IPS-18c (cell line): ENCODE measurements at regions not wholly inside any gene's neighbourhood (a gene's known extent, or its start where the extent isn't known, plus 50 kb on each side); places are given as distances from the start of the nearest gene placed in this dataset.
A peak's percentile ranks its signal among the peaks of the same experiment; 100 is the strongest.

ENCODE experiments used
- H3K4me3 ChIP-seq: 2 replicates; pipeline ENCODE4 v1.7.0; 2013; ENCODE audit warnings: low read depth, mild to moderate bottlenecking, low read length, moderate library complexity; ENCODE audit not compliant: insufficient read depth
- H3K9me3 ChIP-seq: one replicate; pipeline ENCODE4 v1.6.1; 2013; ENCODE audit warnings: mild to moderate bottlenecking, low read length, moderate library complexity; ENCODE audit not compliant: control insufficient read depth, insufficient read depth

DNA sequence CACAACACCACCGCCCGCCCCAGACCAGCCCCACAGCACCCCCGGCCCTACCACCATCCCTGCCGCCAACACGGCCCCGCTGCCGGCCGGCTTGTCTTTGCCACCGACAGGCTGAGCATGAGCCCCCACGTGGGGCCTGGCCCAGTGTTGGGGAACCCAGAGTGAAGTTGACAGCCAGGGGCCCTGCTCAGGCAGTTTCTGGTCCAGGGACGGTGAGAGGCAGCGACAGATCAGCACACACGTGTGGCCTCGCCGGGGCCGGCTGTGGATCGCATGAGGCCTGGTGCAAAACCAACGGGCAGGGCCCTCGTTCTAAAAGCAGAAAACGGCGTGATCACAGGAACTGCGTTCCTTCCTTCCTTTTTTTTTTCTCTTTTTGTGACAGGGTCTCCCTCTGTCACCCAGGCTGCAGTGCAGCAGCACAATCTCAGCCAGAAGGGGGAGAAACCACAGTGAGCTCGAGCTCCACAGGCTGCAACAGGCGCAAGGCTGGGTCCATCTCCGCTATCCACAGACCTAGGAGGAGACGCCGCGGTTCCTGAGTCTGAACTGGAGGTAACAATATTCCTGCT, 50.5 kb upstream of the FBRSL1 start:
- Histone ChIP-seq H3K9me3 (peaks cover 6% of the 10 kb centered on the region), H3K4me3 (no peak overlapping the region)

DNA sequence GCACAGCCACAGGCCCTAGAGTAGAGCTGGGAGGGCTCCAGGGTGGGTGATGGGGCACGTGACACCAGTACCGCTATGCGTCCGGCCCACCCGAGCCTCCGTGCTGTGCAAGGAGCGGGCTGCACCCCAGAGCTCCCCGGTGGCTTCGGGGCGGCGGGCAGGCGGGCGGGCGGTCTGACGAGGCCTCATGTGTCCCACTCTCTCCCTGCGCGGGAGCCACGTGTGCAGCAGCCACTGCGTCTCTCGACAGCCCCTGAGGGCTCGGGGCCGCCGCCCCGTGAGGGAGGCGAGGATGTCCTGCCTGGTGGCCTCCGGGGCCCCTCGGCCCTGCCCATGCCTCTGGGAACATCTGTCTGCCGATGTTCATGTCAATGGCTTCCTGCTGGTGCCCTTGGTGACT, 51.2 kb upstream of the FBRSL1 start:
- Histone ChIP-seq H3K4me3 (no peak overlapping the region), H3K9me3 (peaks cover 6% of the 10 kb centered on the region)

DNA sequence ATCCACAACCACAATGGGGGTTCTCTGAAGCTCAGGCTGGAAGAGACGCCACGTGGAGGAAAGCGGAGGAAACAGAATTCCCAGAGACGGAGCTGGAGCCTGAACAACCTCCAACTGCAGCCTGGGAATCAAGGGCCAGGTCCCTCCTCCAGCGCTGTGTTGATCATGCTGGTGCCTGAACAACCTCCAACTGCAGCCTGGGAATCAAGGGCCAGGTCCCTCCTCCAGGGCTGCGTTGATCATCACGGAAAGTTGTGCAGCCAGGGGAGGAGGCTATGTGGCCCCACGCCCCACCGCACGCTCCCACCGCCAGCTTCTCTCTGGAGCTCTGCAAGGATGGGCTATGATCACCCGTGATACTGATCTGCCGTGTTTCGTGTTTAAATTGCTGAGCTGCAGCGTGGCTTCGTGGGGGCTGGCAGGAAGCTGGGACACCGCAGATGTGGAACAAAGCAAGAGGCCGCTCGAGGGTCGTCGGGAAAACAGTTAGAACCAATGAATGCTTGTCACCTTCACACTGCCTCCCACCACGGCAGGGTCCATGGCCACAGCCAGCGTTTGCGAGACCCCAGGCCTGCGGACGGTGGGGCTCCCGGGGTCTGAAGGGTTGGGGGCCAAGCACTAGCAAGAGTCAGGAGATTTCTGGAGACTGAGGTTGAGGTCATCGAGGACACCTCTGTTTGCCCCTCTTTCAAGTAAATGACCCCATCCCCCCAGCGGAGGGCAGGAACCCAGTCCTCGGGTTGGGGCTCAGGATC, 51.8 kb upstream of the FBRSL1 start:
- Histone ChIP-seq H3K9me3 (peaks cover 2% of the 10 kb centered on the region), H3K4me3 (no peak overlapping the region)

DNA sequence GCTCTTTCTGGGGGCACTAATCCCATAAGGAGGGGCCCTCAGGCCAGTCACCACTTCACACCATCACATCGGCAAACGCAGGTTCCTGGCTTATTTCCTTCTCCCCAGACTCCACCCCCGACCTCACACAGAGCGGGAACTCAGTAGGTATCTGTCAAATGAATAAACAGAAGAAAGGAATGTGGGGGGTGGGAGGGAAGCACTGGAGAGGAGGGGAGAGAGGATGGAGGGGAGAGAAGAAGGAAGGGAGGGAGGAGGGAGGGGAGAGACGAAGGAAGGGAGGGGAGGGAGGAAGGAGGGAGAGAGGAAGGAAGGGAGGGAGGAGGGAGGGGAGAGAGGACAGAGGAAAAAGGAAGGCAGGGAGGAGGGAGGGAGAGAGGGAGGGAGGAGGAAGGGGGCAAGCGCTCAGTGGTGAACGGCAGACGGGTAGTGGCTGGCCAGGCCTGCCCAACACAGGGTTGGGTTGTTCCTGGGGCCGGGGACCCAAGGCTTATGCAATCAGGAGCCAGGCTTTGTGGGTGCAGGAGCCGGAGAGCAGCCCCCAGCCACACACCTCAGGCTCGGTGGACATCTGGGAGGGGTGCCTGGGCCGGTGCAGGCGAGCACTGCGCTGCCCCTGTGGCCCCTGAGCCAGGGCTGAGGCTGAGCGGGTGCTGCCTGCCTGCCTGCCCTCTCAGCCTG, 52.6 kb upstream of the FBRSL1 start:
- Histone ChIP-seq H3K9me3 (peaks cover 2% of the 10 kb centered on the region), H3K4me3 (peak overlapping the region; percentile 25; the same call in 1 of the 2 replicates)

DNA sequence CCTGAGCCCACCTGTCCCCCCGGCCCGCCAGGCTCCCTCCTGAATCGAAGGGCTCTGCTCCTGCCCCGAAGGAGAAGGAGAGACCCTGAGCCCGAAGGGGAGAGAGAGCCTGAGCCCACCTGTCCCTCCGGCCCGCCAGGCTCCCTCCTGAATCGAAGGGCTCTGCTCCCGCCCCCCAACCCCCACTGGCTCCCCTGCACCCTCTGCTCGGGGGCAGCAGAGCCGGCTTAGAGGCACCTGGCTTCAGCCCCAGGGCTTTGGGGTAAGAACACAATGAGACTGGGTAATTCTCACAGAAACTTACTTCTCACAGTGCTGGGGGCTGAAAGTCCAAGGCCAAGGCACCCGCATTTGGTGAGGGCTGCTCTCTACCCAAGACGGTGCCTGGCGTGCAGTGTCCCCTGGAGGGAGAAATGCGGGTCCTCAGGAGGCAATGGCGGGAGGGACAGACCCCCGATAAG, 53.1 kb upstream of the FBRSL1 start:
- H3K4me3 ChIP-seq: peak overlapping the region; percentile 25
- peaks cover 2% of the 10 kb centered on the region for H3K9me3 ChIP-seq

DNA sequence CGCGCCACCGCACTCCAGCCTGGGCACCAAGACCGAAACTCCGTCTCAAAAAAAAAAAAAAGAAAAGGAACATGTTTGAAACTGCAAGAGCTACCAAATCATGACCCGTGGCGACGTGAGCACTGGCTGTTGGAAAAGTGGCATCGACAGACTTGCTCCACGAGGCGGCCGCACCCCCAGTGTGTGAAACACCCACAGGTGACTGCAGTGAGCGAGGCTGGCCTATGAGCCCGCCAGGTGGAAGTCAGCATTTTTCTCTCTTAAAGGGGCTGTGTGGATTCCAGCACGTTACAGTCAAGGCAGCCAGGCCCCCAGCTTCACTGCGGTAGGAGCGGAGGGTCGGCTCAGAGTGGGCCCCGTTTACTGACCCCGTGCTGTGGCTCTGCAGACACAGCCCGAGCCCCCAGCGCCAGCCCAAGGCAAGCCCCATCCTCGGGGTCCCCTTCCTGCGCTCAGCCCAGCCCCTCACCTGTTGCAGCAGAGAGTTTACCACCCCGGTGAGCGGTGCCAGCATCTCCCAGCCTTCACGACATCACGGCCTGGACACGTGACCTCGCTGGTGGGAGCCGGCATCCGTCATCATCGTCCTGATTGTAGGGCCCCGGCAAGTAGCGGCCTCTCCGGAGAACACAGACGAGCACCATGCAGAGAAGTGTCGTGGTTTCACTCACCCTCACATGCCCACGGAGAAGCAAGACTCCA, 54.3 kb upstream of the FBRSL1 start:
- Histone ChIP-seq H3K4me3 (no peak overlapping the region), H3K9me3 (peaks cover 2% of the 10 kb centered on the region)

DNA sequence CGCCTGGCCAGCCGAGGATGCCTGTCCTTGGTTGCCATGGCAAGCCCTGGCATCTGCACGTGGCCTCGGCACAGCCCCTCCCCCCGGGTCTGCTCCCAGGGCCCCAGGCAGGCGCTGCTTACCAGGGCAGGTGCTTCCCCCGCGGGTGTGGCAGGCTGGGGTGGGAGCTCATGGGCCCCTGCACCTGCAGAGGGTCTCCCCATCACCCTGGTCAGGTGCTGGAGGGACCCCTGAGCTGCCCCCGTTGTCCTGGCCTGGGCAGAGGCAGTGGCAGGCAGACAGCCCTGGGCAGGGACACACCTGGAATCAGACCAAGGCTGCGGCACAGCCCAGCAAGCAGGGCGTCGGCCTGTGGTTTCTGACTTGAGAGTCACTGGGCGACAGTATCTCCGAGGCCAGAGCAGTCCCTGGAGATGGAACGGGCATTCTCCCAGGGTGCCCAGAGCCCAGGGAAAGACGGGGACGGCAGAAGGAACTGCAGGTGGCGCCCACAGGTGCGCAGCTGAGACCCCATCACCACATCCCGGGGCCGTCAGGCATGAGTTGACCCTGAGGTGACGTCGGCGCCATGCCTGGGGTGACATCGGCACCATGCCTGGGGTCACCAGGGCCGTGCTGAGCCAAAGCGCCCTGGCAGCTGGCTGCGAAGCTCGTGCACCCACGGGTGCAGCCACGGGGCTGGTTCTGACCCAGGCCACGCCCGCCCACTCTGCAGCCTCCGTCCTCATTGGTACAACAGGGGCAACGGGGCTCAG, 56.1 kb upstream of the FBRSL1 start:
- Histone ChIP-seq H3K4me3 (no peak overlapping the region), H3K9me3 (no peaks in the 10 kb centered on the region)

DNA sequence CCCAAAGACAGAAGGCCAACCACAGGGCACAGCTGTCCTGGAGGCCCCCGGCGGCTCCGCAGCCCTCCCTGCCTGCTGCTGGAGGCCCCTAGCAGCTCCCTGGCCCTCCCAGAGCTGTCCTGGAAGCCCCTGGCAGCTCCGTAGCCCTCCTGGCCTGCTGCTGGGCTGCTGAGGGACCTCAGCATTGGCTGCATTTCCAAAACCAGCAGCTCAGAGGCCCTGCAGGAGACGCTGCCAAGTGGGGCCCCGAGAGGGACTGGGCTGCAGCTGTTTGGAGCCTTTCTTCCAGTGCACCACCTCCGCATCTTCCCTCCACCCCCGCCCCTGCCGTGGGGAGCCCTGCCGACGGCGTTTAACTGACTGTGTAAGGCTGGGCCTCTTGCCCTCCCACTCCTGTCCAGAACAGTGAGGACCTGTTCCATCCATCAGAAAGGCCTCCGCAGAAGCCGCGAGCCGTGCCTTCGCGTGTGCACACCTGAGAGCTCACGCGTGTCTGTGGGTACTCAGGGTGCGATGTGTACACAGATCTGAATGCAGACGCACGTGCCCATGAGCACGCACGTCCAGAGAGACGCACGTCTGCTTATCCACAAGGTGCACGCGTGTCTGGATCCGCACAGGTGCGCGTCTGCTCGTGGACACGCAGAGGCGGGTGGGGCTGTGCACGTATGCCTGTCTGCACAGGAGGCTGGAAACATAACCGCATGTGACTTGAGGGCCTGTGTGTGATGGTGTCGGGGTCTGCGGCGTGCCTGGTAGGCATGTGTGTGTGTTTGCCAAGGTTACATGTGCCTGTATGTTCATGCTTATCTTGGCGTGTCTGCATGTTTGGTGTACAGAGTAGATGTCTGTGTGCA, 57.0 kb upstream of the FBRSL1 start:
- Histone ChIP-seq H3K4me3 (no peak overlapping the region), H3K9me3 (no peaks in the 10 kb centered on the region)

DNA sequence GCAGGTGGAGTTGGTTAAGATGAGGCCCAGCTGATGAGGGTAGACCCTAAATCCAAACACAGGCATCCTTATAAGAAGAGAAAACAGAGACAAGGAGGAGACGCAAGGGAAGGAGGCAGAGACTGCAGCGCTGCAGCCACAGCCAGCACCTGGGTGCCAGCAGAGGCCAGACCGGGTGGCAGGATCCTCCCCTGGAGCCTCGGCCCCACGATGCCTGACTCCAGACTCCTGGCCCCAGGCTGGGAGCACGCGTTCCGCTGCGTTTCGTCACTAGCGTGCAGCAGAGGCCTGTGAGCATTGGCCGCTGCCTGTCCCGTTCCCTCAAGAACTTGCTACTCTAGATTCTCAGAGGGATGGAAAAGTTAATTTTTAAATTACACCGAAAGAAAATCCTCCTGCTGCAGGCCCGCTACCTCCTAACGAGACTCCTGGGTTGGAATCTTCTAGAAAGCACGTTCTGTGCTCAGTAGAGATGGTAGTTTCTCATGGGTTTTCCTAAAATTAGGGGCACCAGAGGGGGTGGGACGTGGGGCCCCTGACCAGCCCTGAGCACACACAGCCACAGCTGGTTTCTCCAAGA, 57.7 kb upstream of the FBRSL1 start:
- no peak overlapping the region for H3K4me3 ChIP-seq
- H3K9me3 ChIP-seq: no peaks in the 10 kb centered on the region

DNA sequence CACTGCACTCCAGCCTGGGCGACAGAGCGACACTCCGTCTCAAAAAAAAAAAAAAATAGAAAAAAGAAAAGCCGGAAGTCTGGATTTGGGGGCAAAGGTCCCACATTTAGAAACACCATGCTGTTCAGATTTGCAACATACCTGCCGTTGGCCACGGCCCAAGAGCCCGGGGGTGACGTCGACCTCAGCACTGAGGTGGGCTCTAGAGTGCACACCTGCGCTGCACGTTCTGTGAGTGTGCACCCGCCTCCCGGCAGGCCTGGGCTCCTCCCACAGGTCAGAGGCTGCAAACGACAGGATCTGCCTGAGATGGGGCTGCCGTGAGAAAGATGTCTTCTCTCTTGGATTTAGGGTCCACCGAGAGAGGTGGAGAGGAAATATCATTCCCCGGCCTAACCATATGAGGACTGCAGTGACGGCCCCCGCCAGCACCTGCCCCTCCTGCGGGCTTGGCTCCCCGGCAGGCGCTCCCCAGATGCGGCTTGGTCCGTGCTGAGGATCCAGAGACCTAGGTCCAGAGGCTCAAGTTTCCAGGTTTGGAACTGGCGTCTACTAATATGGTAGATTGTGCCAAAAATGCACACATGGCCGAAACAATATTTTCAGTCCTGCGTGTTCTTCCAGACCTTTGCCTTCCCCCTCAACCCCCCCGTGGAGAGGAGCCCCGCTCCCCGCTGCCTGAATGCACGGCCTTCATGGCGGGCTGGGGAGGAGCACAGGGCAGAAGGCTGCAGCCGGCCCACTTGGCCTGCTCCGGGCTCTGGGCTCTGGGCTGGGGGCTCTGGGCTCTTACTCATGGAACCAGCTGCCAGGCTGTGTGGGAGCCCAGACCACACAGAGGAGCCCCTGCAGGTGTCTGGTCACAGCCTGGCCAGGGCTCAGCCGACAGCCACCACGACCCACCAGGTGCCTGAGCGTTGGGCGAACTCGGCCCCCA, 58.8 kb upstream of the FBRSL1 start:
- H3K4me3 ChIP-seq: no peak overlapping the region
- peaks cover 4% of the 10 kb centered on the region for H3K9me3 ChIP-seq

DNA sequence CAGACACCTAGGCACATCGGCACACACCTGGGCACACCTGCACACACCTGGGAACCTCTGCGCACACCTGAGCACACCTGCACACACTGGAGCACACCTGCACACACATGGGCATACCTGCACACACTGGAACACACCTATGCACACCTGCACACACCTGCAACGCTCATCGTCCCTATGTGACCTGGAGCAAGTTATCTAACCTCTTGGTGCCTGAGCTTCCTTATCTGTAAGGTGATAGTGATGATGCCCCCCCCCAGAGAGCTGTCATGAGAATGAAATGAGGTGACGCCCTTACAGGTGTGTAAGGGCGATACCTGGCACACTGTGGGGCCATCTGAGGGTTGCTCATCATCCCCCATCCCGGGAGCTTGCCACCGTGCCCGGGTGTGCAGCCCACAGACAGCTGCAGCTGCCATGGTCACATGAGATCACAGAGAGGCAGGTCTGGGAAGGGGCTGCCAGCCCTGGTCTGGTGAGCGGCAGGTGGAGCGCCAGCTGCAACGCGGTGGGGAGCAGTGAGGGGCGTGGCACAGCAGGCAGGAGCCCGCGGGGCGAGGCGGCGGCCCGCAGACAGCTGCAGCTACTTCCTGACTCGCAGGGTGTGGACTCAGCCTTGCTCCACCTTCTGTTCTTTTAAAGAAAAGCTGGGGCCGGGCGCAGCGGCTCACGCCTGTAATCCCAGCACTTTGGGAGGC, 59.9 kb upstream of the FBRSL1 start:
- Histone ChIP-seq H3K4me3 (no peak overlapping the region), H3K9me3 (peaks cover 6% of the 10 kb centered on the region)

DNA sequence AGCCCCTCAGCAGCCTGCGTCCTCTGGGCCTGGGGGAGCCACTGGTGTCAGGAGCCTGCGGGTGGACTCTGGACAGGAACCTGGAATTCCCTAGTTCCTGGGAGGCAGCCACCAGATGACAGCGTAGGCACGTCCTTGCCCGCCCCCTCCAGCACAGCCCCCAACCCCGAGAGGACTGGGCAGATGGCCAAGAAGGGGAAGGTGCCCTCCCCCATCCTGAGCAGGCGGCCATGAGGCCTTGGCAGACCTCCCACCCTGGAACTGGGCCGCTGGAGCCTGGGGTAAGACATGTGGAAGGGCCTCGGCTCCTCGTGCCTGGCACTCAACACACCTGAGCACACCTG, 60.4 kb upstream of the FBRSL1 start:
- Histone ChIP-seq H3K9me3 (peaks cover 6% of the 10 kb centered on the region), H3K4me3 (no peak overlapping the region)

DNA sequence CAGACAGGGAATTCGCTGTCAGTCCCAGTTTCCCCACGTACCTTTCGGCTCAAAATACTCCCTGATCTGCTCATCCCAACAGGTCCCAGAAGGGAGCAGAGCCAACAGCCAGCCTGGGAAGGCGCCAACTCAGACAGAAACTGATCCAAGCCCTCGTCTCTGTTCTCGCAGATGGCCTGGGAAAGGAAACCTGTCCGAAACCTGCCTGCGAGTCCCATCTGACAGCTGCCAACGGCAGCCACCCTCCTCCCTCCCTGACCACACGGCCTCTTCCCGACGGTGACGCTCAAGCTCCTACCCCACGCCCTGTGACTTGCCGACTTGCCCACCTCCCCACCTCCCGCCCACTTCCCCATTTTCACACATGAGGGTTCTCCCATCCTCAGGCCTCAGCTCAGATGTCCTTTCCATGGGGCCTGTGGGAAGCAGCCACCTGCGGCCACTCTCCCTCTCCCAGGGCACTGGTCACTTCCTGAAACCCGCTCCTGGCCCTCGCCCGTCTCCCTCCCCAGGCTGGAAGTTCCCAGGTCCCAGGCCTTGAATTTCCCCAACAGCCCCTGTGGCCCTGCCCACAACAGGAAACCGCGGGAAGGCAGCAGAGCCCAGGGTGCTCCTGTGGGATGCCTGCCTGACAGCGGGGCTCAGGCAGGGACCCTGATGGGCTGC, 60.9 kb upstream of the FBRSL1 start:
- Histone ChIP-seq H3K4me3 (peak overlapping the region; percentile 2; the same call in 1 of the 2 replicates), H3K9me3 (peaks cover 8% of the 10 kb centered on the region)
